Mesenteric fat pad (tissue), 1 donor: ENCODE measurements at regions not wholly inside any gene's neighbourhood (a gene's known extent, or its start where the extent isn't known, plus 50 kb on each side); places are given as distances from the start of the nearest gene placed in this dataset.

Source experiments
- DNase-seq: peaks from one replicate; pipeline ENCODE4 v3.0.0-alpha.2; 2020; ENCODE audit warnings: low spot score
- donor health status: DM: yes; HTN: yes; CAD: no.

GRCh38 chr6:105769987-105770386, 316.1 kb upstream of the PRDM1 start:
- DNase-seq, result no peak

- no peak for DNase-seq
Measured at GRCh38 chr6:105769197-105769596, 316.9 kb upstream of the PRDM1 start.

GRCh38 chr6:105767541-105767940, 318.6 kb upstream of the PRDM1 start:
- DNase-seq, result no peak

- DNase-seq, result no peak
Measured at GRCh38 chr6:105765239-105765638, 320.9 kb upstream of the PRDM1 start.

GRCh38 chr6:105764315-105764714, 321.8 kb upstream of the PRDM1 start:
- DNase-seq, result no peak

- no peak for DNase-seq
Measured at GRCh38 chr6:105763866-105764265, 322.3 kb upstream of the PRDM1 start.

- DNase-seq, result no peak
Measured at GRCh38 chr6:105760746-105761145, 325.4 kb upstream of the PRDM1 start.

GRCh38 chr6:105759946-105760345, 326.2 kb upstream of the PRDM1 start:
- DNase-seq, result no peak

- DNase-seq, result no peak
Measured at GRCh38 chr6:105759015-105759414, 327.1 kb upstream of the PRDM1 start.

GRCh38 chr6:105757512-105758200, 328.5 kb upstream of the PRDM1 start:
- DNase-seq, result no peak

GRCh38 chr6:105755885-105756284, 330.3 kb upstream of the PRDM1 start:
- DNase-seq, result no peak

GRCh38 chr6:105753620-105754211, 332.4 kb upstream of the PRDM1 start:
- no peak for DNase-seq

- no peak for DNase-seq
Measured at GRCh38 chr6:105753207-105753606, 332.9 kb upstream of the PRDM1 start.

- DNase-seq, result no peak
Measured at GRCh38 chr6:105750089-105750488, 336.0 kb upstream of the PRDM1 start.

GRCh38 chr6:105748737-105749161, 337.4 kb upstream of the PRDM1 start:
- DNase-seq, result no peak

- no peak for DNase-seq
Measured at GRCh38 chr6:105747823-105748405, 338.2 kb upstream of the PRDM1 start.

GRCh38 chr6:105746509-105746908, 339.6 kb upstream of the PRDM1 start:
- no peak for DNase-seq

- DNase-seq, result no peak
Measured at GRCh38 chr6:105746130-105746505, 340.0 kb upstream of the PRDM1 start.

- no peak for DNase-seq
Measured at GRCh38 chr6:105745464-105746129, 340.5 kb upstream of the PRDM1 start.

GRCh38 chr6:105744815-105745214, 341.3 kb upstream of the PRDM1 start:
- no peak for DNase-seq

GRCh38 chr6:105740946-105741645, 338.2 kb upstream of the PREP start:
- no peak for DNase-seq

- DNase-seq, result no peak
Measured at GRCh38 chr6:105739764-105740163, 336.9 kb upstream of the PREP start.
